HG03060 (cell line): ENCODE measurements at regions not wholly inside any gene's neighbourhood (a gene's known extent, or its start where the extent isn't known, plus 50 kb on each side); places are given as distances from the start of the nearest gene placed in this dataset.

ENCODE experiments used
- ATAC-seq: cut with Tn5 transposase; IDR thresholded peaks from one replicate; pipeline ENCODE4 v1.9.1; 2021; ENCODE audit warnings: low read depth, moderate number of reproducible peaks; ENCODE audit not compliant: unreplicated experiment

DNA sequence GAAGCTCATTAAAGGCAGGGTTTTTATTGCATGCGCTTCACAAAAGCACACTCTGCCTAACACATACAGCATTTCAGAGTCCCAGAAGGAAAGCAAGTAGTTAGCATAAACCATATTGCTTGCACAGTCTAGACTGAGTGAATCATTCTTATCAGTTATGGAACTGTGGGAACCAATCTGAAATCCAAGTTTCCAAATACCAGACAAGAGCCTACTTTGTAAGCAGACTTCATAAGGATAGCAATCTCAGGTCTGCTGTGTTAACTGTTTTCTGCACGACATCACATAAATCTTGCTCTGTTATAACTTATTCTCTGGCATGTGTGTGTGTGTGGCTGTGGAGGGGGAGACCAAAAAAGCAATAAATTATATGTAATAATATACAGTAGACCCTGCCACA, 608.1 kb upstream of the REG3G start:
- ATAC-seq: no peak

- no peak for ATAC-seq
Observed at GRCh38 chr2:78418021-78418420, 607.5 kb upstream of the REG3G start.

- no peak for ATAC-seq
Observed at GRCh38 chr2:78420132-78420531, 605.4 kb upstream of the REG3G start.

DNA sequence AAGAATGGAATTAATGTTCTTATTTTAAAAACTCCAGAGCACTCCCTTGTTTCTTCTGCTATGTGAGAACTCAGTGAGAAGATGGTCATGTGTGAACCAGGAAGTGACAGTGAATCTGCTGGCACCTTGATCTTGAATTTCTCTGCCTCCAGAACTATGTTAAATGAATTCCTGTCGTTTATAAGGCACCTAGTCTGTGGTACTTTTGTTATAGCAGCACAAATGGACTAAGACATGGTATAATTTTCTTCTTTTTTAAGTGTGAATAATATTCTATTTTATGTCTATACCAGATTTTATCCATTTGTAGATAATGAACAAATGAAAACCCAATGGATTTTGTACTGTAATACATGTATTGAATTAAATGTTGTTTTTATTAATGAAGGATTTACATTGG, 601.9 kb upstream of the REG3G start:
- no peak for ATAC-seq

- no peak for ATAC-seq
Observed at GRCh38 chr2:78427170-78427569, 598.3 kb upstream of the REG3G start.

DNA sequence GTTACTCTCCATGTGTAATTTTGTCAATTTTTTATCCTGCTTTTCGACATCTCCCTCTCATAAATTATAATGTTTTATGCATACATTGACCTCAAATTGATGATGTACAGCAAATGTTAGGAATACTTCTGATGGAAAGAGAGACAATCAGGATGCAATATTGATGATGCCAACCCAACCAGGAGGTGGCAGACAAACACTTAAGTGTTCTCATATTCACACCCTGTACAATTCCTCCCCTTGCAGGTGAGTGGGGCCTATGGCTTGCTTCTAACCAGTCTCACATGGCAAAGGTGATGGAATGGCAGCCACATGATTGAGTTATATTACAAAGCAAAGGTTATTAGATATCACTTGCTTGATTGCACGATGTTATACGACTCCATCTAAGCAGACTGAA, 594.3 kb upstream of the REG3G start:
- ATAC-seq: no peak

DNA sequence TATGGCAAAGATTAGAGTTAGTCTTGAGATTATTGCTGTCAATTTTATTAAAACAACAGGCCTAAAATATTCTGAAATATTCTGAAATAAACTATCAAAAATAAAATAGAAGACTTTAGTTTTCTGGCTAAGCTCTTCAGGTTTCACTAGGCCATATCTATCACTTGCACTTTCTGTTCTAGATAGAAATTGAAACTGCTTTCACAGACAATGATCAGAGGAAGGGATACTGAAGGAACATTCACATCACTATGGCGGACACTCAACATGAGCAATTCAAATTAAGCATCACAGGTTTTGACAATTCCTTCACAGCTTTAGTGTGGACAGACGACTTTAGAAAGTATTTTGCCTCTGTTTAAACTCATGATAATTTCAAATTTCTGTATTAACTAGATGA, 586.4 kb upstream of the REG3G start:
- peak; percentile 93 for ATAC-seq

- no peak for ATAC-seq
Observed at GRCh38 chr2:78455586-78455985, 569.9 kb upstream of the REG3G start.

GRCh38 chr2:78457269-78457668, 568.2 kb upstream of the REG3G start:
- no peak for ATAC-seq

DNA sequence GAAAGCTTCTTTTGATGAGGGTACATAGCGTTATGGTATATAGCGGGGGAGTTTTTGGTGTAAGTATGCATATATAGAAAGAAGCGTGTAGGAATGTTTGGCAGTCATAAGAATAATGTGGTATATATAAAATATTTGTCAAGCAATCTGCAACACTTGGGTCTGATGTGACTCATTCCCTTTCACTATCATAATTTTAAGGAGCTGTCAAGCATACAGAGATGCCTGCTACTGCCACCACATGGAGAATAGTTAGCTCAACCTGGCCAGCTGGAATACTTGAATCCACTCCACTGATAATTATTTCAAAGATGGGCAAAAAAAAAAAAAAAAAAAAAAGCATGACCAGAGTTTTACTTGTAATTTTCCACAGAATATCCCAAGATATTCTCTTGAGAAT, 559.8 kb upstream of the REG3G start:
- no peak for ATAC-seq

GRCh38 chr2:78476619-78477229, 548.8 kb upstream of the REG3G start:
- no peak for ATAC-seq

DNA sequence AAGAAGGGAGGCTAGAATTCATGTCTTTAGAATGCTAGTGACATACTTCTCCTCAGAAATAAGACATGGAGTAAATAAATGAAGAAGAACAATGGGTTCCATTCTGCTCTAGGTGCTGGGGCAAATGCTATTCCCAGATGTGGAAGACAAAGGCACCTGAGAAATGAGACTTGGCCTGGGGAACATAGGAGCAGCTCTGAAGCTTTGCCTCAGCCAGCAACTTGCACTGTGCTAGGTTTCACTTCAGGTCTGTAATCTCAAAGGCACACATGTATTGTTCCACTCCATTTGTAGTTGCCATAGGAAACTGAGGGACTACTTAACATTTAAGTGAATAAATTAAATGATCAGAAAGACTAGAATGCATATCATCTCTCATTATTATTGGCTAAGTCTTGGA, 538.9 kb upstream of the REG3G start:
- ATAC-seq: no peak

- no peak for ATAC-seq
Observed at GRCh38 chr2:78498125-78498524, 527.4 kb upstream of the REG3G start.

DNA sequence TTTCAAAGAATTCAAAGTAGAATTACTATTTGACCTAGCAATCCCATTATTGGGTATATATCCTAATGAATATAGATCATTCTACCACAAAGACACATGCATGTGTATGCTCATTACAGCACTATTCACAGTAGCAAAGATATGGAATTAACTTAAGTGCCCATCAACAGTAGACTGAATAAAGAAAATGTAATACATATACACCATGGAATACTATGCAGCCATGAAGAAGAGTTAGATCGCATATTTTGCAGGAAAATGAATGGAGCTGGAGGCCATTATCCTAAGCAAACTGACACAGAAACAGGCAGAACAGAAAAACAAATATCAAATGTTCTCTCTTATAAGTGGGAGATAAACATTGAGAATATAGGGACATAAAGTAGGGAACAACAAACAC, 519.2 kb upstream of the REG3G start:
- ATAC-seq: no peak

DNA sequence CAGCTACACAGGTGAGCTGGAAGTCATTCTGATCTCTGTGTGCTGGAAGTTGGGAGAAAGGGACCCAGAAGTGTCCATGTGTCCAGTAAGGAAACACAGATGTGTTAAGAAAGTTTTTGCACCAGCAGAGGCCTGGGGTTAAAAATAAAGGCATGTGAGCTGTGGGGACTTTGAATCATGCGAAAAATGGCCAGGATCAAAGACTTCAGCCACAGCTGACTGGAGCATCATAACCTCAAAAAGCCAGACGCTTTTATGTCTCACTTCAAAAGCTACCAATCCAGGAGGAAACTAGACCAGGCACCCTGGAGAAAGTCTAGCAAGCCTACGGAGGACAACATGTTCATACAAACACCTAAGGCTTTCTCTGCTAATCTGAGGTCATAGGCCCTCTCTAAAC, 503.6 kb upstream of the REG3G start:
- no peak for ATAC-seq

DNA sequence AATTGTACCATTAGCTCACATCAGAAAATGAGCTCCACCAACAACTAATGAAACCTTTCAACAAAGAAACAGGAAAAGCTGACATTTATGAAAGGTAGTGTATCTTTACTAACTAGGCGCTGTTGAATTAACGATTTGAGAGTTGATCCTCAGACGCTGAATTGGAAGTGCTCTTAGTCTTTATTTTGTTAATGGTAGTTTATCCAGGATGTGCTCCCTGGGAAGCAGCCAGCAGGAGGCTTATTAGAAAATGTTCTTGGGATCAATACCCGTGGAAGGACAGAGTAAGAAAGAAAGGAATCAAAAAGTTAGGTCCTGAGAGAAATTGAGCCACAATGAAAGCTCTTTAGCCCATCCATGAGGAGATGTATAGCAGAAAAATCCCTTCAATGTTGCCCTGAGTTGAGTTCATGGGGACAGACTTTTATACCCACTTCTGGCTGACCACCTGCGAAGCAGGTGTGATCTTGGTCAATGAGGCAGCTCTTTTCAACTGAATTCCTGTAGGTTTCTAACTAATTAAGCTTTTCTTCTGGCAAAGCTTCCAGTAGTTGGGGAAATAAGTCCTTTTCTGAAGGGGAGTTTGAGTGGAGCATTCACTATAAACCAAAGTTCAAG, 492.6 kb upstream of the REG3G start:
- no peak for ATAC-seq

GRCh38 chr2:78535395-78535794, 490.1 kb upstream of the REG3G start:
- no peak for ATAC-seq

DNA sequence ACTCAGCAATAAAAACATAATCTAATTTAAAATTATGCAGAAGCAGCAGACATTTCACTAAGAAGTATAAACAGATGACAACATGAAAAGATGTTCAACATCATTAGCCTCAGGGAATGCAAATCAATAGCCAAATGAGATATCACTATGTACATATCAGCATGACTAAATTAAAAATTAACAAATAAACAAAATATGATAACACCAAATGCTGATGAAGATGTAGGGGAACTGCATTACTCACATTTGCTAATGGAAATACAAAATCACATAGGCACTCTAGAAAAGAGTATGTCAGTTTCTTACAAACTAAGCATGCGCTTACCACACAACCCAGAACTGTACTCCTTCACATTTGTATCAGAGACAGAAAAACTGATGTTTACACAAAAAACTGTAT, 487.2 kb upstream of the REG3G start:
- no peak for ATAC-seq

GRCh38 chr2:78540255-78540654, 485.2 kb upstream of the REG3G start:
- no peak for ATAC-seq

- ATAC-seq: no peak
Observed at GRCh38 chr2:78541088-78541450, 484.4 kb upstream of the REG3G start.

DNA sequence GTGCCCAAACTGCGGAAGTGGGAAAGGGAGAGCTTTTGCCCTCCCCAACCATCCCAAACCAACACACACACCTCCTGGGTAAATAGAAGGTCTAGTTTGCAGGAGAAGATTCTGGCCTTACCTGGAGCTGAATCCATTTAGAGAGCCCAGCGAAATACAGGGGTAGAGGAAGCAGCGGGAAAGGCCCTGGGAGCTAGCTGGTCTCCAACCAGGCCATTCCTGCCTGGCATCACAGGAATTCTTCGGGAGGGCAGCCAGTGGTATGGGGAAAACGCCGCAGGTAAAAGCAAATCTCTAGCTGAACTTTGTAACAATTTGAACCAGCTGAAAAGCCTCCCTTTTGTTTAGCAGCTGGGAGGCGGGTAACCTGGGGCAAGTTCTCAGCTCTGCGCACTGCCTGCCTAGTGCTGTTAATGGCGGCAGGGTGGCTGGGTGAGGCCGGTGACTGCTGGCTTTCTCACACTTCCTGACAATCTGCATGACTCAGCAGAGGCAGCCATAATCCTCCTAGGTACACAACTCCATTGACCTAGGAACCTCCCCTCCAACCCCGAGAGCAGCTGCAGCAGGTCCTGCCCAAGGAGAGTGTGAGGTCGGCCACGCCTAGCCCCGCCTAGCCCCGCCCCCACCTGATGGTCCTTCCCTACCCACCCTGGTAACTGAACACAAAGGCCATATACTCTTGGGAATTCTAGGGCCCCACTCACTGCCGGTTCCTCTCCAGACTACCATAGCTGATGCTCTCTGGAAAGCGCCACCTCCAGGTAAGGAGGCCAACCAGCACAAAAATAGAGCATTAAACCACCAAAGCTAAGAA, 483.8 kb upstream of the REG3G start:
- peak; percentile 86 for ATAC-seq

GRCh38 chr2:78546843-78547242, 478.7 kb upstream of the REG3G start:
- no peak for ATAC-seq
